Activated CD4-positive, CD25-positive, alpha-beta regulatory T cell (primary cell): ENCODE measurements at regions not wholly inside any gene's neighbourhood (a gene's known extent, or its start where the extent isn't known, plus 50 kb on each side); places are given as distances from the start of the nearest gene placed in this dataset.
"Not testable (repeated sequence)": the region's sequence is repeated elsewhere in the genome, so short reads cannot be mapped to it uniquely, and the experiment has no call there.

Source experiments
- DNase-seq, 4 experiments: peaks; one replicate each; lab custom pipeline; 2025; lab: John Stamatoyannopoulos, UW

DNA sequence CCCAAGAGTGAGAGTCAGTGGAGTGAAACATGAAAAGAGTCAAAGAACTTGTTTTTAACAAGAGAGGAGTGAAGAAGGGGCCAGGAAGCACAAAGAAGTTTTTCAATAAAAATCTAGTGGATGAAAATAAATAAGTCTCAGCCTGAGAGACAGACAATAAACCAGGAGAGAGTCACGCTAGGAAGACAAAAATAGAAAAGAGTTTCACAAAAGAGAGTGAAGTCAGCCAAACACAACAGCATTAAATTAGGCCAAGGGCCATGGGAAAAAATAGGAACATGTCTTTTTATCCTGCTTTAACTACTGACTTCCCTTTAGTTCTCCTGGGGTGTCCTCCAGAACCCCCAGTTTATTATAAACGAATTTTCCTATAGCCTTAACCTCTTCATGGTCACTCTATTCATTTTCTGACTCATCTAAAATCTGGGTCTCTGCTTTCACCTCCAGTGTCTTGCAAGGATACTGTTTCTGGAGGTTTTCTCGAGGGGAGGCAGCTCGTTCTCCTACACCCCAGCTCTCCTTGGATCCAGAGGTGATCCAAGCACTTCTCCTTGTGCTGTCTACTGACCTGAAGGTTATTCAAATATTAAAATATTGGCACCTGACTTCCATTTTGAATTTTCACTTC is 571.5 kb upstream of the PPP2R3A start:
- no peak for DNase-seq

DNA sequence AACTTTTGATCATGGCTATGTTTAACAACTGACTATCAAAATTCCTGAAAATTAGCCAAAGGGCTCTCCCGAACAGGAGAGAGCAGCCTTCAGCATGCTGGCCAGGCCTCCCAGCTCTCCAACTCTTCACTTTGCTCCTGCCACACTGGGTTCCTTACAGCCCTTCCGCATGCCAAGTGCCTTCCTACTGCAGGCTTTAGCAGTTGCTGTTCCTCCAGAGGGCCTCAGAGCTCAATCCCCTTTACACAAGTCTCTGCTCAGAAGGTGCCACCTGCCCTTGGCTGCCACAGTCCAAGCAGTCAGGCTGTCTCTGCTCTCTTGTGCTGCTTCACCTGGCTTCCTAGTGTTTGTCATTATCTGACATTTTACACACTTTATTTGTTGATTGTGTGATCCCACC is 553.1 kb upstream of the PPP2R3A start:
- DNase-seq = no peak

DNA sequence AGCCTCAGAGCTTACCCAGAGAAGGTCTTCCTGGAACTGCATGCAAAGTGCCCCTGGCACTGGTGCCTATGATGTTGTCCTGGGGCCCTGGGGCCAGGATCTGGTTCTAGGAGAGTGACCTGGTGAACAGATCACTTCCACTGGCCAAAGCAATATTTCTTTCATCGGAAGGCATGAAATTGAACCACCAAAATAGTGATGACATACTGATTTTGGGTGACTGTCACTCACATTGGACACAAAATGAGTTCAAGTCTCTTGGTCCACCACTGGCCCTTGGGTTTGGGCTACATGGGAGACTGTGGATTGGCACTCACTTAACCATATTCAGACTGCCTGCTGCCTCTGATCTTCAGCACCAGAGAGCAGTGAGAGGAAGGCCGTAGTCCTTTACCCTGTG is 549.3 kb upstream of the PPP2R3A start:
- no peak for DNase-seq

DNA sequence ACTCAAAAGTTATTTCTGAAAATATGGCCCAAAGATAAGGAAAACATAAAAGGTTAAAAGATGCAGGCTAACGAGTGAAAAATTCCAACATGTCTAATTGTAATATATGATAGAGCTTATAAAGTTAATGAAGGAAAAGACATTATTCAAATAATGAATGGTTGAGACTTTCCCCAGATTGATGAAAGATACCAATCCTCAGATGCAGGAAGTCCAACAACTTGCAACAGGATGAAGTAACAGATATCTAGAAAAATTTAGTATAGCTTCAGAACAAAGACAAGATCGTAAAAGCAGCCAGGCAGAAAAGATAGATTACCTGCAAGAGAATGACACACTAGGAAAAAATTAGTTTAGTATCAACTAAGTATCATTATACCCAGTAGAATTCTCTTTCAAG is 546.4 kb upstream of the PPP2R3A start:
- DNase-seq = no peak

DNA sequence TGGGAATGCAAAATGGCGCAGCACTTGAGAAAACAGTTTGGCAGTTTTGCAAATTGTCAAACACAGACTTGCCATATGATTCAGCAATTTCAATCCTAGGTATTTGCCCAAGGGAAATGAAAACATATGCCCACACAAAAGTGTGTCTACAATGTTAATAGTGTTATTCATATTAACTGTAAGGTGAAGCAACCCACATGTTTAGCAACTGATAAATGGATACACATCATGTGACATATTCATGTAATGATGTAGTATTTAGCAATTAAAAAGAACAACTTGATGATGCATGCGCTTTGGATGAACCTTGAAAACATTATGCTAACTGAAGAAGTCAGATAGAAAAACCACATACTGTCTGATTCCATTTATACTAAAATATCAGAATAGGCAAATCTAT is 539.0 kb upstream of the PPP2R3A start:
- DNase-seq = no peak

DNA sequence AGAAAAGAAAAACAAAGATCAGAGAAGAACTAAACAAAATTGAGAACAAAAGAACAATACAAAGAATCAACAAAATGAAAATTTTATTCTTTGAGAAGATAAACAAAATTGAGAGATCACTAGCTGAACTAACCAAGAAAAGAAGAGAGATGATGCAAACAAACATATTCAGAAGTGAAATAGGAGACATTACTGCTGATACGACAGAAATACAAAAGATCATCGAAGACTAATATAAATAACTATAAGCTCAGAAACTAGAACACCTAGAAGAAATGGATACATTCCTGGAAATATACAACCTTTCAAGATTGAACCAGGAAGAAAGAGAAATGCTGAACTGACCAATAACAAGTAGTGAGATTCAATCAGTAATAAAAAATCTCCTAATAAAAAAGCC is 533.1 kb upstream of the PPP2R3A start:
- DNase-seq = no peak

DNA sequence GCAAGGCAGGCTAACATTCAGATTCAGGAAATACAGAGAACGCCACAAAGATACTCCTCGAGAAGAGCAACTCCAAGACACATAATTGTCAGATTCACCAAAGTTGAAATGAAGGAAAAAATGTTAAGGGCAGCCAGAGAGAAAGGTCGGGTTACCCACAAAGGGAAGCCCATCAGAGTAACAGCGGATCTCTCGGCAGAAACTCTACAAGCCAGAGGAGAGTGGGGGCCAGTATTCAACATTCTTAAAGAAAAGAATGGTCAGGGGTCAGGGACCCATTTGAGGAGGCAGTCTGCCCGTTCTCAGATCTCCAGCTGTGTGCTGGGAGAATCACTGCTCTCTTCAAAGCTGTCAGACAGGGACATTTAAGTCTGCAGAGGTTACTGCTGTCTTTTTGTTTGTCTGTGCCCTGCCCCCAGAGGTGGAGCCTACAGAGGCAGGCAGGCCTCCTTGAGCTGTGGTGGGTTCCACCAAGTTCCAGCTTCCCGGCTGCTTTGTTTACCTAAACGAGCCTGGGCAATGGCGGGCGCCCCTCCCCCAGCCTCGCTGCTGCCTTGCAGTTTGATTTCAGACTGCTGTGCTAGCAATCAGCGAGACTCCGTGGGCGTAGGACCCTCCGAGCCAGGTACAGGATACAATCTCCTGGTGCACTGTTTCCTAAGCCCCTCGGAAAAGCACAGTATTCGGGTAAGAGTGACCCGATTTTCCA is 526.5 kb upstream of the PPP2R3A start:
- not testable (repeated sequence) for DNase-seq

DNA sequence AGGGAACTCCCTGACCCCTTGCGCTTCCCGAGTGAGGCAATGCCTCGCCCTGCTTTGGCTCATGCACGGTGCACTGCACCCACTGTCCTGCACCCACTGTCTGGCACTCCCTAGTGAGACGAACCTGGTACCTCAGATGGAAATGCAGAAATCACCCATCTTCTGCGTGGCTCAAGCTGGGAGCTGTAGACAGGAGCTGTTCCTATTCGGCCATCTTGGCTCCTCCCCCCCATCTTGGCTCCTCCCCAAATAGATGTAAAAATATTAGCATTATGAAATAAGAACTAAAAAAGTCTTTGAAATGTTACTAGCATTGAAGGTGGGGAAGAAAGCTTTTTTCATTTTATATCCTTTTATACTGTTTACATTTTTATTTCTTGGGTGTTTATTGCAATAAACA is 525.9 kb upstream of the PPP2R3A start:
- not testable (repeated sequence) for DNase-seq

DNA sequence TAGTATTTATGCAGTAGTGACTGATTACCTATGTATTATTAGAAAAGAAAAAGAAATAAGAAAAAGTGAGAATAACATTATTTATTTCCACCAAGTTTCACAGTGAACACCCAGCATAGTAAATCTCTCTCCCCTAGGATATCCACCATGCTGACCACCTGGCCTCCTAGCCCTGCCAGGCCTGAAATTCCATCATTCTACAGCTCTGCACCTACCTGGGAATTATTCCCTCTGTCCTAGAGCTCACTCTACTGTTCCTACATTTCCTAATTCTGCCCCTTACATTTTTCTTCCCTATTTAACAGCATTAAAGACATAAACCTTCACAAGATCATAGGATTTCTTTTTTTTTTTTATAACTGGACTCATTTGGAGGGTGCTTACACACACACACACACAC is 525.3 kb upstream of the PPP2R3A start:
- no peak for DNase-seq

DNA sequence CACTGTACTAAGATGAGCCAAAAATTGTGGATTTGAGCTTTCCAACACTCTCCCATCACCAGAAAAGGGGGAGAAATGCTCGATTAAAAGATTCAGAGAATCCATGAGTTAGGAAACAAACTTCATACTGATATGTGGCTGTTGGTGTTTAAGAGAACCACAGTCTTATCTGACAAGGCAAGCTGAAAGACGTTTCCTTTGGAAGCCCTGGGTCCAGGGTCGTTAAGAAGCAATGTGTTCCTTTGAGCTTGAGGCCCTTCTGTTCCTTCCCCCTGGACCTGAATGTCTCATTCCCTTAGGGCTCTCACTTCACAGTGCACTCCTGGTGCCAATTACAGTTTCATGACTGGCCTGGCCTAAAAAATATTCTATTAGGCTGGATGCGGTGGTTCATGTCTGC is 524.8 kb upstream of the PPP2R3A start:
- DNase-seq = no peak

DNA sequence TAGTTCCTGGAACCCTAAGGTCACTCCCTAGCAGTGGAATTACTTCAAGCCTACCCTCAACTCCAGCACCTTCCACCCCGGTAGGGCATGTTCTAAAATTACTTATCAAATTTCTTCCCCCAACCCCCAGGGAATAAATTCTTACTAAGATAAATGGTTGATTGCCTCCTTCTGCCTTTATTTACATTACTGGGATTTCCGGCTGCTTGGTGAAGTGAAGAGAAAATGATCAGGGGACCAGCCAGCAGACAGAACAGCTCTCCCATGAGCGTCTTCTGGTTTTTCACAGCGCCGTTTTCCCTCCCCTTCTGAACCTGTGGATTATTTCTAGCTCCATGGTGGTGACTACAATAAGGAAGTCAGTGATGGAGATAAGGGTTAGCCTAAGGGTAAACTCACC is 521.5 kb upstream of the PPP2R3A start:
- DNase-seq = no peak

DNA sequence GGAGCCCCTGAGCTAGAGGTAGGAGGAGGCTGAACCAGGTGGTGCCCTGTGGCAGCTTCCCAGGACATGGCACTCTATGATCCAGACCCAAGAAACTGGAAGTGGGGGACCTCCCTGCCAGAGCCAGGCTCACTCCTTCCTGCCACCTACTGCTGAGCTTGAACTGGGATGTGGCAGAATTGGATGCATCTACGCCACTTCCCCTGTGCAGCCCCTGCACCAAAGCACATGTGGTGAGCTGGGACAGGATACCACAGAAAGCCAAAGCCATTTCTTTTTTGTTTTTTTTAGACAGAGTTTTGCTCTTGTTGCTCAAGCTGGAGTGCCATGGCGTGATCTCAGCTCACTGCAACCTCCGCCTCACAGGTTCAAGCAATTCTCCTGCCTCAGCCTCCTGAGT is 518.0 kb upstream of the PPP2R3A start:
- DNase-seq = no peak

DNA sequence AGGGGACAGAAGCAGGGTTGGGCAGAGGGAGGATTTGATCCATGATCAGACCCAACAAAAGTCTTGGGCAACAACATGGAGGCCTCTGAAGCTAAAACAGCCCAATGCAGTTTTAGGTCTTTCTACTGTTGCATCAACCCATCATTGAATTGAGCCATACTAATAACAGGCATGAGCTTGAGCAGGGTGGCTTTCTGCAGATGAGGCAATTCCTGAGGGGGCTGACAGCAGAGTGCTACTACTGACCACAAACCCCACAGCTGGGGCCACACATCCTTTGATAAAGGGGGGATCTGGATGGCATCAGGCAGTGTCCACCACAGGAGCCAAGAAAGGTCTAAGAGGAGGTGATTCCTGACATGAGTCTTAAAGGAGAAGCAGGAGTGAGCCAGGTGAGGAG is 517.0 kb upstream of the PPP2R3A start:
- DNase-seq = no peak

DNA sequence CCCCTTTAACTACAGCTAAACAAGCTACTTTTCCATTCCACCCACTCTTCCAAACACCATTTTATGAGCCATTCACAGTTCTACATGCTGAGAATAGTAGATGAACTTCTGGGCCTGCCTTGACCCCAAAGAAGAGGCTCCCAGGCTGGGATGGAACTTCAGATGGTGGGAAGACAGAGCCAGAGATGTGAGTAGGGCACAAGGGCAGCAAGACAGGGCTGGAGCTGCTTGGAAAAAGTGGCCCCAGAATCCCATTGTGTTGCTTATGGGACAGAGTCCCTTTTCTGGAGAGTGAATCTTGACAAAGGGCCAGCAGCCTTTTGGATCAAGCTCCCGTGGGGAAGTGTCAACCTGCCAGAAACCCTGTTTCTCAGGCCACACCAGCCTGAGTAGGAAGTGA is 516.5 kb upstream of the PPP2R3A start:
- no peak for DNase-seq

DNA sequence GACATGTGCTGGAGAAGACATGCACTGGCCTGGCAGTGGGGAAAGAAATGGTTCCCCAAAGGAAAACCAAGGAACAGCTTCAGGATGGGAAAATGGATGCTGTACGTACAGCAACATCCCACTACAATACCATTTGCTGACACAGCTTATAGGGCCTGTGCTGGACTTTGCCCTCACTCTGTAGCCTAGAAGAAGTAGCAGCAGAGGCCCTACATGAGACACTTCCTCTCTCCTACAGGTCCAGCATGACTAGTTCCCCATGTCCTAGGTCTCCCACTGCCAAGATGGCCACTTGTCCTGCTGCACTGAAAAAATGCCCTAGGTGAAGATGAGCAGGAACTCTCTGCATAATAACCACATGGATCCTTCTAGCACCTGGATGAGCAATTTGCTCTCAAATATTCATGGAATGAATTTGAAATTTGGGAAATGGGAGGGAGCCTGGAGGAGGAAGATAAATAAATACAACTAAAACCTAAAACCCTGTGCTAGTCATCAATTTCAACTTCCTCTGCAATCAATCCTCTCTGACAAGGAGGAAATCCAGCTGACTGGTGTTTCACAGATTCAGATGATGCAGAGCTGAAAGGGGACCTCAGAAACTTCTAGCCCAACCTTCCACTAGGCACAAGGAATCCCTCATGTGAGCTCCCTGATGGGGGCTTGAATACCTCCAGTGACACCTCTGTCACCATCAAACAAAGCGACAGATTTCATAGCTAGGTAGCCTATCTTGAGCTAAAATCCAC is 514.3 kb upstream of the PPP2R3A start:
- no peak for DNase-seq

DNA sequence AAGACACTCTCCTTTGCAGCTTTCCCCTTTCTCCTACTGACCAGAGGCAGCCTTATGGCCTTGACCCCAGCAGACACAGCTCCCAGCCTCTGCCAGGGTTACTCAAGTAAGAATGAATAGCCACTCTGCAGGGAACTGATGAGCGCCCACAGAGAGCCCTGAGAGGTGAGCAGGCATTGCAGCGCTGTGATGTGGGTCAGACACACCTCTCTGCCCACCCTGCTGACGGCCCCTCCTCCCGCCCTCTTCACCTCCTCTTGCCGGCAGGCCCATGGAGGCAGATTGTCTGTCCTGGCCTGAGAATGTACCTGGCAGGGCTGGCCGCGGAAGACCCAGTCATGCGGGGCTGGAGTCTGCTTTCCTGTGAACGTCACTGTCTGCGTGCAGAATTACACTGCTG is 512.6 kb upstream of the PPP2R3A start:
- no peak for DNase-seq

DNA sequence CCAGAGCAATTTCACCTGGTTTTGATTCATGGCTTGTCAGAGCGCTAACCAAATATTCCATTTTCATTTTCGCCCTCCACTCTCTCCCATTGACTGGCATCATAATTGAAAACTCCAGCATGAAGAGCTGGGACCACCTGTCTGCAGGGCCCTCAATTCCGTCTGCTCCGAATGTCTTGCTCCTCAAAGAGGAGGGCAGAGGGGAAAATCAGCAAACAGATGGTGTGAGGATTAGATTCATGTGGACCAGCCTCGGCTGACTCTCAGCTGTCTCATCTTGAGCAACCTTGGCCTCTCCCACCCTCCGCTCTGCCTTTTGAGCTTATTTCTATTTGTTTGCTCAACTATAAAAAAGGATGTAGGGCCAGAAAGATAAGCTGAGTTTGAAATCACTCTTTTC is 512.2 kb upstream of the PPP2R3A start:
- no peak for DNase-seq

DNA sequence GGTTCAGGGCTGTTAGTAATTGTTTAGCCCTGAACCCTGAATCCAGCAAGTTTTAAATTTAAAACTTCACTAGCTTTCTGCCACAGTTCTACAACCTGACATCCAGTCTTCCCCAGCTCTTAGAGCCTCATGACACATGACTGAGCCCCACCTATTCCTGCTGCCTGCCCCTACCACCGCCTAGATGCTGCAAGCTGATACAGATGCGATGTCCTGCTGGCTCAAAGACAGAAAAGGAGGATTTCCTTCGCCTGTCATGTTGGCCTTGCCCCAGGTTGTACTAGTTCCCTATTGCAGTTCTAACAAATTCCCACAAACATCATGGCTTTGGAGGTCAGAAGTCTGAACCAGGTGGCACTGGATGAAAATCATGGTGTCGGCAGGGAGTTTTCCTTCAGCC is 510.6 kb upstream of the PPP2R3A start:
- no peak for DNase-seq

DNA sequence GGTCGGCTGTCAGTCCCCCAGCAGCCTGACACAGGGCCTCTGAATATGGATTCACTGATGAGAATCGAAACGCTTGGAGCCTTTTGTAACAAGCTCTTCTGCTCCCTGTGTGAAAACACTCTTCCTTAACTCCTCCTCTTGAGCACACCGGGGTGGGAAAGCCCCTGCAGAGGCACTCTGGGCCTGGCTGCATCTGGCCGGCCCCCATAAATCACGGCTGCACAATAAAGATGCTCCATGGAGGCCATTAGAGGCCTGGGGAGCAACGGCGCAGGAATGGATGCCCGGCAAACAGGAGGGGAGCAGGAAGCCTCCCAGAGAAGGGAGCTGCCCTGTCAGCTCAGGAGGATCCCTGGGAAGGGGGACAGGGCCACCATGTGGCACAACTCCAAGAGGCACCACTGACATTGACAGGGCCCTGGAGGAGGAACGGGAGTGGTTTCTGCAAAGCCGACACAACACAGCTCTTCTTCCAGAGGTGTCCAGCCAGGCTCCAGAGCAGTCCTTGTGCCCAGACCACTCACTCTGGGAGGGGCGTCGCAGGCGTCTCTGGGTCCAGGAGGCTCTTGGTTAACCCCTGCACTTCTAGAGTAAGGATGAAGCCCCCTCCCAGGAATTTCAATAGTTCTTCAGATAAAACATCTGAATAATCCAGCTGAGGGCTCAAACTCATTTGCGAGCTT is 509.3 kb upstream of the PPP2R3A start:
- DNase-seq = no peak

DNA sequence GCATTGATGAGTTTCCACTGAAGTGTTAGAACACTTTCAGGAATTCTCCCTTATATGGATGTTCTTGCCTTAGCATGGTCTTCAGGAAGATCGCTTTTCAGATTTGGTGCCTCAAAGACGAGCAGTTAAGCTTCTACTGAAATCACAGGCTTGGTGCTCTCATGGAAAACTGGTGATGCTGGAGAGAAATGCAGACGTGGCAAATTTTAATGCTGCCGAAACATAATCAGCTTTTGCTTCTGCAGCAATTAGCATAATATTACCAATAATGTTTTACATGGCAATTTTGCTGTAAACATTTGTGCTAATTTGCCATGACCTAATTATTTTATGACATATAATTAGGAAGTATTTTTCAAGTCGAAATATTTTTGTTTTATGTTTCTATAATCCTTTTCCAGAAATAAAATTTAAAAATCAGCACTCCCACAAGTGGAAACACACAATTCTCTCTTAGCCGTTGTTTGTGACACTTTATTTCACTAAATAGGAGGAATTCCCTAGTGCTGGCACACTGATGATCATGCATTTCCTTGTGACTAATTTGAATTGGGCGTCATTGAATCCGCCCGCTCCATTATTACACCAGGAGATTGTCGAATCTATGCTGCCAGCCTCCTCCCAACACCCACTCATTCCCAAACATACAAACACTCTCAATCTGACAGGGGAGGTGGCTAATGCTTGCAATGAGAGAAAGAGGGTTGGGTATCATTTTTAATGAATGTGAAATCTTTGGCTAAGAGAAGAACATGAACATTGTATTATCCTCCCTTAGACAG is 506.8 kb upstream of the PPP2R3A start:
- DNase-seq = no peak

DNA sequence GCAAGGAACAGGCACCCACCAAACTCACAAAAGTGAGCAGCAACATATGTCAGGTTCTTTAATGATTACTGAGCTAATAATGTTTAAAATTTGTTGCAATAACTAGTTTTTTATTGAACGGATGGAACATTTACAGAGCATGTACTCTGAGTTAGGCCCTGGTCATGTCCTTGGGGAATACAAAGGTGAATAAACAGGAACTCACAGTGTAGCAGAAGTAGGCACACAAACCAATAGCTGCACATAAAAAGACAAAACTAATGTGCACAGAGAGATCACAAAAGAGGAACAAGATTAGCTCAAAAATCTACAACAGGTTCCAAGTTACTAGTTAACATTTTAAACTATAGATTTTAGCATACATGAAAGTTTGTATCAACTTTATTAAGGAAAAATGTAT is 505.3 kb upstream of the PPP2R3A start:
- DNase-seq = no peak

DNA sequence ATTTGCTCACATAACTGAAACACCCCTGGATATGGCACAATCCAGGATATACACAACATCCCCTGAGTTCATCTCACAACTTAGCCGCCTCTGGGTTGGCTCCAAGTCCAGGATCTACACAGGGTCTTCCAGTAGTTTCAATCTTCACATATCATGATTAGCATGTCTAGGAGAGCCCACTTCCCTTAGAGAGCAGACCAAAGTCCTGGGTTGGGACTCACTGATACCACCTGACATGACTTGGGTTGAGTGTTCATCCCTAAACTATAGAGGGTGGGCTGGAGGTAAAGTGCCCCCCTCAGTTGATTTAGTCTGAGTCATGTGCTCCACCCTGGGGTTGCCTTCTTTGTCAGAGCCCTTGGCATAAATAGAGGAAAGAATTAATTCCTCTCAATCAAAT is 493.6 kb upstream of the PPP2R3A start:
- DNase-seq = no peak
